SK-N-DZ (cell line): ENCODE measurements at regions not wholly inside any gene's neighbourhood (a gene's known extent, or its start where the extent isn't known, plus 50 kb on each side); places are given as distances from the start of the nearest gene placed in this dataset.
"Not testable (repeated sequence)": the region's sequence is repeated elsewhere in the genome, so short reads cannot be mapped to it uniquely, and the experiment has no call there.

Source experiments
- DNase-seq: peaks from one replicate; pipeline ENCODE4 v3.0.0-alpha.2; 2015; ENCODE audit warnings: low spot score

DNA sequence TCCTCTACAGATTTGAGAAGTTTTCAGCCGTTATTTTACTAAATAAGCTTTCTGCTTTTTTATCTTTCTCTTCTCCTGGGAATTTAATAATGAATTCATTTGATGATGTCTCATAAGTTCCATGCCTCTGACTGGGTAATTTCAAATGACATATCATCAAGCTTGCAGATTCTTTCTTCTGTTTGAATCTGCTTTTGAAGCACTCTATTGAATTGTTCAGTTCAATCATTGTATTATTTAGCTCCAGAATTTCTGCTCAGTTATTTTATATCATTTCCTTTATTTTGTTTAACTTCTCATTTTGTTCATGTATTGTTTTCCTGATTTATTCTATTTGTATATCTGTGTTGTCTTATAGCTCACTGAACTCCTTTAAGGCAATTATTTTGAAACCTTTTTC is 196.9 kb upstream of the CNTNAP2 start:
- DNase-seq, result no peak

DNA sequence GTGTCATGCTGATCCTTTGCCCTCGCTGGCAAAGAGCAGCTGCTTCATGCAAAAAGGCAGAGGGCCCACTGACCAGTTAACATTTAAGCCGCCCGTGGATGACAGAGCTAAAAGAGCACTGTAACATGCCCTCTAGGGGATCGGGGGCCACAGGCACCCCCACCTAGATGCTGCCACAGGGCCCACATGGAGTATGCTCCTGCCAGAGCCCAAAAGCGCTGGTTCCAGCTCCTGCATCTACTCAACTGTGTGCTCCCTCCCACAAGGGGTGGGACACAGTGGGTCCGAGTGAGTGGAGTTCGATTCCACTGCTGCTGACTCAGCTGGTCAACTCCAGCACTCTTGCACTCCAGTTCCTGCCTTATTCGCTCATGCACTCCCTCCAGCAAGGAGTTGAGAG is 199.8 kb upstream of the CNTNAP2 start:
- no peak for DNase-seq

DNA sequence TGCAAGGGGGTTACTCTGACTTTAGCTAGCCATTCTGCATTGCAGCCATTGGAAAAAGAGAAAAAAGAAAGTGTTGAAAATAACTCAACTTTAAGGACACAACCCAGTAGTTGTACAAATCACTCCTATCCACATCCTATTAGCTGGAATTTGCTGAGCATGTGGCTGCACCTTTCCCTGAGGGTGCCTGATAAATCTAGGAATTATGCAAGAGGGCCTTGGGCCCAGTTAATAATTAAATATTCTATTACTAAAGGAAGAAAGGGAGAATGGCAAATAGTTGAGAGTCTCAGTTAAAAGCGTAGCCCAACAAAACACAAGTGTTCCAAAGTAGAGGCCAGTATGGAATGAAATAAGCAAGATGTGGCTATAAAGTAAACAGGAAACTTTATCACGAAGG is 200.9 kb upstream of the CNTNAP2 start:
- DNase-seq, result no peak

DNA sequence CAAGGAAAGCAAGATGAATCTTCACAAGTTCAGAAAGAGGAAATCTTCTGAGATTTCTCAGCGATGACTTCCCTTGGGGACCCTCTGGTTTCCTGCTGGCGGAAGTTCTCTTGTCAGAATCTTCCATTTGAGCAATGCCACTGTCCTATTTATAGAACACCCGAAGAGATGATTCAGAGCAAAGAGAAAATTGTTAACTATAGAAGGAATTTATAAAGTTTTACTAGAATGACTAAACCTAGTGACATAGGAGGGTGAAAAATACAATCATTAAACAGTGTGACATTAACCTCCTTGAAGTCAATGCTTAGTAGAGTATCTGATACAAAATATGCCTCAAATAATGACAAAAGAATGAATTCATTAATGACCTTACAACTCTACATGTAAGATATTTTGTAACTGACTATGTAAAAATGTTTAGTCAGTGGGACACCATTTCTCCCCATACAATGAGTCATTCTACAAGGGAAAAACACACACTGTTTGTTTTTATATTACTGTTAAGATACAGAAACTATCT is 206.5 kb upstream of the CNTNAP2 start:
- DNase-seq, result no peak

DNA sequence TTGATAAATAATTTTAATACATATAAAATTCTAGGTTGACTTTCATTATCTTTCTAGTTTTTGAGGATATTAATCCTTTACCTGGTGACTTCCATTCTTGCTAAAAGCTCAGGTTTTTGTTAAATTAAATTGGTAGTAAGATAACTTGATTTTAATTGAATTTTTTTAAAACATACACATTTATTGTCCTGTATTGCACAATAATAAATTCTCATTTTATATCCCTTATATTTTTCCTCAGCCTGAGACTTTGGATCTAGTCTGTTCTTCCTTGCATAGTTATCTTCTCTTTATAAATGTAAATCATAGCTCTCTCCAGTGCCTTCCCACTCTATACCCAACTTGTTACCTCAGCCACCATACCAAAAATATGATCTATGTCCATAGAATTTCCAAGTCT is 212.9 kb upstream of the CNTNAP2 start:
- no peak for DNase-seq

DNA sequence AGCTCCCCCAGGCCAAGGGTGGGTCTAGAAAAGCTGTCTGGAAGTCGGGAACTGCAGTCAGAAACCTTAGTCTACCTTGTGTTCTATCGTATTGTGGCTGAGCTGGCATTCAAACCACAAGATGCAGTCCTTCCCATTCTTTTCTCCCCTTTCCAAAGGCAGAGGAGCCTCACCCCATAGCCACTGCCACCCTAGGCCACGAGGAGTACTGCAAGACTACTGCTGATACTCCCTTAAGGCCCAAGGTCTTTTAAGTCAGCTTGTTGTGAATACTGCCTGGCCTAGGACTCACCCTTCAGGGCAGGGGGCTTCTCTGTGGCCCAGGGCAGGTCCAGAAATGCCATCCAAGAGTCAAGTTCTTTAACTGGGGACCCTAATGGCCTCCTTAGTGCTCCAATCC is 214.5 kb upstream of the CNTNAP2 start:
- no peak for DNase-seq

DNA sequence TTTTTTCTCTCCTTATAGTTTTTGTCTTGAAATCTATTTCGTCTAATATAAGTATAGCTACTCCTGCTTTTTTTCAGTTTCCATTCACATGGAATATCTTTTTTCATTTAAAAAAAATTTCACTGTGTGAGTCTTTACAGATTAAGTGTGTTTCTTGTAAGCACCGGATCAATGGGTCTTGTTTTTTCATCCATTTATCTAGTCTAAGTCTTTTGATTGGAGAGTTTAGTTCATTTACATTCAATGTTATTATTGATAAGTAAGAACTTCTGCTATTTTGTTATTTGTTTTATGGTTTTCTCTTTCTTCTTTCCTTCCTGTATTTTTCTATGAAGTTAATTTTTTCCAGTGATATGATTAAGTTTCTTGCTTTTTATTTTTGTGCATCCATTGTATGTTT is 216.7 kb upstream of the CNTNAP2 start:
- no peak for DNase-seq

DNA sequence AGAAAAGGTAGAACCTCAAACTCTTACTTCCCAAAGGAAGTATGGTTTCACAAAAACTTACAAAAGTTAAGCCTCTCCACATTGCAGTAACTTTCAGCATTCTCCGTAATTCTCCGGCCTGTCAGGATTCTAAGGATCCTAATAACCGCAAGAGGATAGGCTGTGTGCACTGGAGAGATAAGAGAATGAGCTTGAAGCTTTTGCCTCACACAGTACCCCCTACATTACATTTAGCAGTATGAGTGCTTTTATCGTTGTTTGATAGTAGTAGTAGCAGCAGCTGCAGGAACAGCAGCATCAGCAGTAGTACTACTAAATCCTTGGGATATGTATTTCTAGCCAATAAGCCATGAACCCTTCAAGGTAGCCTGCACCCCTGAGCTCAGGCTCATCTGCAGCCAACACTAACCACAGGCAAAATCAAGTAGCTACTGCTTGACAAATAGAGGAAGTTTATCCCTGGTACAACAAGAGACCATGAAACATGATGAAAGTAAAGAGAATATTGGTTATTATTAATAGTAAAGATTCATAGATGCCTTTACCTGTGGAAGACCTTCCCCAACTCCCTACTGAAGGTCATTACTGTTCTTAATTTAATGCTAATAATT is 222.6 kb upstream of the CNTNAP2 start:
- no peak for DNase-seq

- DNase-seq, result no peak
Observed at GRCh38 chr7:145884716-145885514, 231.7 kb upstream of the CNTNAP2 start.

GRCh38 chr7:145876376-145876775 is 240.2 kb upstream of the CNTNAP2 start:
- no peak for DNase-seq

GRCh38 chr7:145875267-145875666 is 241.3 kb upstream of the CNTNAP2 start:
- peak; percentile 79 for DNase-seq

DNA sequence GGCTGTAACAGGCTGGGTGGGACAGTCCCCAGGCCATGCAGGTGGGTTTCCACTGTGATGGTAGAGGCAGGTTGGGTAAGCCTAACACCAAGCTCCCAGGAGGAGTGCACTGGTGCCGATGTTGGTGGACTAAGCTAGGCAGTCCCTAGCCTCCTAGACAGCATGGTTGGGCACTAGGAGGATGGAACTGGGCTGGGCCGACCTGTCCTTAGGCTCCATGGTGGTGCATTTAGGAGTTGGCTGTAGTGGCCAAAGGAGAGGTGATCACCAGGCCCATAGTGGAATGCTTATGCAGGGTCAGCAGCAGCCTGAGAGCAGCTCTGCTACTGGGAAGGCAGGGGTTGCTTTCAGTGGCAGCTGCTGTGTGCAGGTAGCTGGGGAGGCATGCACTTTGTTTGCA is 247.7 kb upstream of the CNTNAP2 start:
- no peak for DNase-seq

DNA sequence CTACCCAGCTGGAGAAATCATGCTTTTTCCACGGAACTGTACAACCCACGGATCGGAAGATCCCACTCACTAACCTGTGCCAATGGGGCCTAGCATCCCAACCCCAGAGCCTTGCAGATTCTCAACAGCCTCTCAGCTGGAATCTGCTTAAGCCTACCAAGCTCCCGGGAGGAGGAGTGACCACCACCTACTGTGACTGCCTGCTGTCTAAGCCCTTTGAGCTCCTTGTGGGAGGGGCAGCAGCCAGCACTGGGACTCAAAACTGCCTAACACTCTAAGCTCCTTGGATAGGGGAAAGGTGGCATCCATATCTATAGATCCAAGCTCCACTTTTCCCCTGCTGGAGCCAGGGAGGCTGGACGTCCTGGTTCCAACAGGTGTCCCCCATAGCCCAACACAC is 254.4 kb upstream of the CNTNAP2 start:
- DNase-seq, result no peak

GRCh38 chr7:145860809-145861208 is 255.8 kb upstream of the CNTNAP2 start:
- DNase-seq, result no peak

GRCh38 chr7:145850636-145851035 is 266.0 kb upstream of the CNTNAP2 start:
- no peak for DNase-seq

- peak; percentile 36 for DNase-seq
Observed at GRCh38 chr7:145848691-145849090, 267.9 kb upstream of the CNTNAP2 start.

DNA sequence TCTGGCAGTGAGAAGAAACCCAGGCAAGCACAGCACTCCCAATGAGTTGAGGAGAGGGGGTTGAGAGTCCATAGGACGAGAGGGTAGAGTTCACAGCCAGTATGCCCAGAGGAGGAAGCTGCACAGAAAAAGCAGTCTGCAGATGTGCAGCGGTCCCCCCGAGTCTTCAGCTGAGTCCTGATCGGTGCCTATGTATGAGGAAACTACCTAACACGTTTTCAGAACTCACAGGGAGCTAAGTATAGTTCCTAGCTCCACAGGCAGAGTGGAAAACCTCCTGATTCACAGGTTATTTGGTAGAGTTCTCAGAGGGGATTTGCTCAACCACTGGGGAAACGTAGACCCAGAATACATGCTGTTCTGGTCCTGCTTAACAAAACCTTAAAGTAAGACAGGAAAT is 271.3 kb upstream of the CNTNAP2 start:
- DNase-seq, result no peak

DNA sequence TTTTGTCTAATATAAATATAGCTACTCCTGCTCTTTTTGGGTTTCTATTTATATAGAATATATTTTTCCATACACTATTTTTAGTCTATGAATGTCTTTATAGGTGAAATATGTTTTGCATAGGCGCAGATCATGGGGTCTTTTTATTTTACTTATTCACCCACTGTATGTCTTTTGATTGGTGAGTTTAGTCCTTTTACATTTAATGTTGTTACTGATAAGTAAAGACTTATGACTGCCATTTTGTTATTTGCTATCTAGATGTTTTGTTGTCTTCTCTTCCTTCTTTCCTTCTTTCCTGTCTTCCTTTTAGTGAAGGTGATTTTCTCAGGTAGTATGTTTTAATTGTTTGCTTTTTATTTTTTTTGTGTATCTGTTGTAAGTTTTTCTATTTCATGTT is 276.8 kb upstream of the CNTNAP2 start:
- no peak for DNase-seq

GRCh38 chr7:145831616-145832206 is 284.9 kb upstream of the CNTNAP2 start:
- no peak for DNase-seq

GRCh38 chr7:145817687-145818086 is 298.9 kb upstream of the CNTNAP2 start:
- no peak for DNase-seq

DNA sequence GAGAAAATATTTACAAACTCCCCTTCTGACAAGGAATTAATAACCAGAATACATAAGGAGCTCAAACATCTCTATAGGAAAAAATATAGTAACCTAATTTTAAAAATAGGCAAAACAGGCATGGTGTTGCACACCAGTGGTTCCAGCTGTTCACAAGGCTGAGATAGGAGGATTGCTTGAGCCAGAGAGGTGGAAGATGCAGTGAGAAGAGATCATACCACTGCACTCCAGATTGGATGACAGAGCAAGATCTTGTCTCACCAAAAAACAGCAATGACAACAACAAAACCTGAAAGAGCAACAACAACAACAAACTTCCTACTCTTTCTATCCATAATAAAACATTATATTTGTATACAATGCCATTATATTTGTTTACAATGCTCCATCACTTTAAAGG is 304.4 kb upstream of the CNTNAP2 start:
- no peak for DNase-seq

DNA sequence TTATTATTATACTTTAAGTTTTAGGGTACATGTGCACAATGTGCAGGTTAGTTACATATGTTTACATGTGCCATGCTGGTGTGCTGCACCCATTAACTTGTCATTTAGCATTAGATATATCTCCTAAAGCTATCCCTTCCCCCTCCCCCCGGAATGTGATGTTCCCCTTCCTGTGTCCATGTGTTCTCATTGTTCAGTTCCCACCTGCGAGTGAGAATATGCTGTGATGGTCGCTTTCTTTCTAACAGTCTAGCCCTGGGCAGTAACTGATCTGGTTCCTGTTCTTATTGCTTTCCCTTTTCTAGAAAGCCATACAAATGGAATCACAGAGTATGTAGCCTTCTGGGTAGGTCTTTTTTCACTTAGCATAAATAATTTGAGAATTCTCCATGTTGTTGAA is 311.1 kb upstream of the CNTNAP2 start:
- DNase-seq, result not testable (repeated sequence)

- no peak for DNase-seq
Observed at GRCh38 chr7:145797507-145797906, 319.1 kb upstream of the CNTNAP2 start.
